GM12864 (cell line): ENCODE measurements at regions not wholly inside any gene's neighbourhood (a gene's known extent, or its start where the extent isn't known, plus 50 kb on each side); places are given as distances from the start of the nearest gene placed in this dataset.
"Not testable (repeated sequence)": the region's sequence is repeated elsewhere in the genome, so short reads cannot be mapped to it uniquely, and the experiment has no call there.

ENCODE experiments used
- DNase-seq: peaks from one replicate; pipeline ENCODE4 v3.0.0-alpha.2; 2011; ENCODE audit warnings: low read depth
- H3K4me3 ChIP-seq: 2 replicates; pipeline ENCODE4 v1.5.1; 2011; ENCODE audit warnings: mild to moderate bottlenecking, low read depth, low read length, control low read depth
- TF ChIP-seq, protein P1 (sequence below): IDR thresholded peaks from 2 replicates; pipeline ENCODE4 v1.5.1; 2011; ENCODE audit warnings: low read depth, mild to moderate bottlenecking, moderate library complexity, low read length, control low read depth, inconsistent platforms; ENCODE audit errors: missing control alignments

DNA sequence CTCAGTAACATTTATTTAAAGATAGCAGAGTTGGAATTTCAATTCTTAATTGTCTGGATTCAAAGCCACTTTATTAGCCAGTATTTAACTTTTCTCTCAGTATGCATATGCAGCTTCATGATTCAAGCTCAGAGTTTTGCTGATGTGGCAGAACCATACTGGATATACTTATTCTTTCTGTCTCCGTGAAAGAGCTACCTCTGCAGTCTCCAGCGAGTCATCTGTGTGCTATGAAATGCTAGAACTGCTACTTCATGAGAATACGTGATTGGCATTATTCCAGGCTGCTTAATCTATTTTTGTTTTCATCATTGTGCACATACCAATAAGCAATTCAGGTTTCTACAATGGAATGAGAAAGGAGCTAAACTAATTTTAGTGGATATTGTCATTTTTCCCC is 743.7 kb downstream of the C4orf33 start:
- TF ChIP-seq, protein P1, sequence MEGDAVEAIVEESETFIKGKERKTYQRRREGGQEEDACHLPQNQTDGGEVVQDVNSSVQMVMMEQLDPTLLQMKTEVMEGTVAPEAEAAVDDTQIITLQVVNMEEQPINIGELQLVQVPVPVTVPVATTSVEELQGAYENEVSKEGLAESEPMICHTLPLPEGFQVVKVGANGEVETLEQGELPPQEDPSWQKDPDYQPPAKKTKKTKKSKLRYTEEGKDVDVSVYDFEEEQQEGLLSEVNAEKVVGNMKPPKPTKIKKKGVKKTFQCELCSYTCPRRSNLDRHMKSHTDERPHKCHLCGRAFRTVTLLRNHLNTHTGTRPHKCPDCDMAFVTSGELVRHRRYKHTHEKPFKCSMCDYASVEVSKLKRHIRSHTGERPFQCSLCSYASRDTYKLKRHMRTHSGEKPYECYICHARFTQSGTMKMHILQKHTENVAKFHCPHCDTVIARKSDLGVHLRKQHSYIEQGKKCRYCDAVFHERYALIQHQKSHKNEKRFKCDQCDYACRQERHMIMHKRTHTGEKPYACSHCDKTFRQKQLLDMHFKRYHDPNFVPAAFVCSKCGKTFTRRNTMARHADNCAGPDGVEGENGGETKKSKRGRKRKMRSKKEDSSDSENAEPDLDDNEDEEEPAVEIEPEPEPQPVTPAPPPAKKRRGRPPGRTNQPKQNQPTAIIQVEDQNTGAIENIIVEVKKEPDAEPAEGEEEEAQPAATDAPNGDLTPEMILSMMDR: no peak
- no peak for DNase-seq
- H3K4me3 ChIP-seq: no peak overlapping the region

DNA sequence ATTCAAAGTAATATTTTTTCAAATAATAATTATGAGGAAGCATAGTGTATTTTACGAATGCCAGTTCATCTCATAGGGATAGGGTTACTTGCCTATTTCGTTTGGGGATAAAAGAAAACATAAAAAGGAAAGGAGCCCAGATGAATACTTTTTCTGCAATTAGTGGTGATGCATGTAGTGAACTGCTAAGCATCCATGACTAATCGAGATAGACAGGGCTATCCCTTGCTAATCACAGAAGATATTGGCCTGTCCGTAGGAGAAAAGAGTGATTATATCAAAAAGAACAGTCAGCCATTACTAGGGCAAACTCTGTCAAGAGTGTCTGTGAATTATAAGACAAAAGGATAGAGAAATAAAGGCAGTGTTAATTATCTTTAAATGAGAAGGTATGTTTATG is 746.1 kb downstream of the C4orf33 start:
- DNase-seq: no peak
- no peak overlapping the region for H3K4me3 ChIP-seq
- TF ChIP-seq, protein P1: no peak

DNA sequence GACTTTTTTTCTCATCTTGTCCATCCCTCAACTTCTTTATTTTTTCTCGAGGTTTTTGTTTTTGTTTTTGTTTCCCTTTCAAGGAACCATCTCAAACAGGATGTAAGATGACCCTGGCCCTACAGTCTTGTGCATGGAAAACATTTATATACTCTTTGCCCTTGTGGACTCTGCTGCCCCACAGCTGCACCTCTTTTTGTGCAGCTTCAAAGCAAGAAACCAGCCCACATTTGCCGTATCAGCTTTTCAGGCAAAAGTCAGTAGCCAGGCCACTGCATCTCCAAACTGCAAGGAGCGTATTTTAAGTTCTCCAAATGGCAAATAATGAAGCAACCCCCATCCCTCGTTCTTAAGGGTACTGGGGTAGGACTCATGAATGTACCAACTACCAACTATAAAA is 756.5 kb downstream of the C4orf33 start:
- TF ChIP-seq, protein P1: no peak

DNA sequence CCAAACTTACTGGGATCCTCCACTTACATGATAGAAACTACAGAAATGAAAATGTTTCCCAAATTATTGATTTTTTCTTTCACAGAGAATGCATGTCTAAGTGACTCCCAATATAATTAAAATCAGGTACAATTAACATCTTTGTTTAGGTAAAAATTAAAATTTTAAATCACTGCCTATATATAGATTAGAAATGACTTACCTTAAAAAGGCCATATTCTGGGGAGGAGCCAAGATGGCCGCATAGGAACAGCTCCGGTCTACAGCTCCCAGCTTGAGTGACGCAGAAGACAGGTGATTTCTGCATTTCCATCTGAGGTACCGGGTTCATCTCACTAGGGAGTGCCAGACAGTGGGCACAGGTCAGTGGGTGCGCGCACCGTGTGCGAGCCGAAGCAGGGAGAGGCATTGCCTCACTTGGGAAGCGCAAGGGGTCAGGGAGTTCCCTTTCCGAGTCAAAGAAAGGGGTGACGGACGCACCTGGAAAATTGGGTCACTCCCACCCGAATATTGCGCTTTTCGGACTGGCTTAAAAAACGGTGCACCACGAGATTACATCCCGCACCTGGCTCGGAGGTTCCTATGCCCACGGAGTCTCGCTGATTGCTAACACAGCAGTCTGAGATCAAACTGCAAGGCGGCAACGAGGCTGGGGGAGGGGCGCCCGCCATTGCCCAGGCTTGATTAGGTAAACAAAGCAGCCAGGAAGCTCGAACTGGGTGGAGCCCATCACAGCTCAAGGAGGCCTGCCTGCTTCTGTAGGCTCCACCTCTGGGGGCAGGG is 757.9 kb downstream of the C4orf33 start:
- H3K4me3 ChIP-seq, DNase-seq: not testable (repeated sequence)

More for the DNA sequence above, 756.5 kb downstream of the C4orf33 start:
- no peak overlapping the region for H3K4me3 ChIP-seq
- no peak for DNase-seq

DNA sequence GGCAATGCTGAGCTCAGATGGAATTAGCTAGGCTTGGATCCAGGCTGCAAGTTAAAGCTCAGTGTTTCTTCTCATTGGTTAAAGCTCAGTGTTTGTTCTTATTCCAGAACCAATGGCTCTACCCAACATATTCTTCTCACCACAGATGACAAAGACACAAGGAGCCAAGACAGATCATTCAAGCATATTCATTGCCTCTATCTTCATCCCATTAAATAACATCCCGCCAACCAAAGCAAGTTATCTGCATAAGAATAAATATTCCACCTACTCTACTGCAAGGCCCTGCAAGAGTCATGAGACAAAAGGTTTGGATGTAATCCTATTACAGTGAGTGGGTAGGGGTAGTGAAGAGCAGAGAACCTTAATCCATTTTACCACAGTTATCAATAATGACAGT is 766.5 kb downstream of the C4orf33 start:
- no peak overlapping the region for H3K4me3 ChIP-seq
- no peak for DNase-seq
- TF ChIP-seq, protein P1: no peak

DNA sequence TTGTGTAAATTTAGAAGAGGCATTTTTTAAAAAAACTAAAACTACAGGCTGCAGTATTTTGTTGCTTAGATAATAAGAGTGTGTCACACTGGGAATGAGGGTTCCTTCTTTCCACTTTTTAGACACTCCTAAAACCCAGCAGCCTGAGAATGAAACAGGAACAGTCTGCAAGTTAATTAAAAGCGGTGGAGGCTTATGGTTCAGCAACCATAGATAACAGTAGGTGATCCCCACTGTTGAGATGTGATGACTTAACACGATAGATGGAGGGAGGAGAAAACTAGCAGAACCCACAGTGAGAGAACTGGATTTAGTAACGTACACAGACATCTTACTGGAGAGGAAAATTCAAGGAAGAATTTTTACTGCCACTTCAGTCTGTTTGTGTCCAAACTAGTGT is 767.3 kb downstream of the C4orf33 start:
- TF ChIP-seq, protein P1: no peak
- no peak for DNase-seq
- H3K4me3 ChIP-seq: no peak overlapping the region

DNA sequence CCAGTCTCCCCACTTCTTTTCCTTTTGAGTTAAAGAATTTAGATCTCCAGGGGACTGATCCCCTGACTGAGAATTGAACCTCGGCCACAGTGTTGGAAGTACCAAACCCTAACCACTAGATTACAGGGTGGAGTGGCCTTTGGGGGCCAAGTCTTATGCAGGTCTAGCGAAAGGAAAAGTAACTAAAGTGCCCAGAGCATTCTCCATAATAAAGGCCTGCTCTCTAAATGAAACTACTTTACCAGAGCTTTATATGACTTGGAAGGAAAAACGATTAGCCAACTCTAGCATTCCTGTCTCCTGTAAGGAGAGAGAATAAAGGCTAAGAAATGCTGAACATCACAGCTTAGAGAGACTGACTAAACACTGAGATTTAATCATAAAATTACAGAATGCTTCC is 788.0 kb downstream of the C4orf33 start:
- no peak overlapping the region for H3K4me3 ChIP-seq
- TF ChIP-seq, protein P1: no peak
- DNase-seq: no peak
